ENCODE measurements at regions not wholly inside any gene's neighbourhood (a gene's known extent, or its start where the extent isn't known, plus 50 kb on each side); places are given as distances from the start of the nearest gene placed in this dataset.

DNA sequence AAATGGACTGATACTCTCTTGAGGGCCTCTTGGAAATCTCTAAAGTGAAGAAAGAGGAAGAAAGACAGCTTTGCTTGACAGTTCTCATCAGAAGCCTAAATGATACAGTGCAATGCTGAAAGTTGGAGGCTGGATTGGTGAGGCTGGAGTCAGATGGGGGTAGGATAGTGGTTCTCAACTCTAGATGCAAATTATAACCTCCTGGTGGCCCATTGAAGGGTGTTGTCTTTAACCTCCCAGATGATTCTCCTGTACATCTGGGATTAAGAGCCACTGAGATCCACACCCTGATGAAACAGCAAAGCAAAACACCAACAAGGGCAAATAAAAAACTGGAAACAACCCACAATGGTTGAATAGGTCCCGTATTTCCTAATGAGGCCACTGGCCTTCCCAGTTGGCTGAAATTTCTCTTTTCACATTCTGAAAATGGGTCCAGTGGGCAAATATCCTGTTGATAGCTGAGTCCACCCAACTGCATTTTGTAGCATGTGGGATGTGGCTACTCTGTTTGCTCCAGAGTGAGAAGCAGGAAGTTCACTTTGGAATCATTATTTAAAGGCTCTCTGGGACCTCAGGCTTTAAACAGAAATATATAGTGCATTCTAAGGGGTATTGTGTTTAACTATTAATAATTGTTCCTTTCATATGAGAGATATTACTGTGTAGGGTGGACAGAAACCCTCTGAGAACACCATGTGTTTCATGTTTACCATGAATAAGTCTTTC is 208.1 kb downstream of the SOX4 start:
- DNase-seq (ENCODE audit: low read depth in 1 of 2, low spot score in 1 of 2) = no peak

DNA sequence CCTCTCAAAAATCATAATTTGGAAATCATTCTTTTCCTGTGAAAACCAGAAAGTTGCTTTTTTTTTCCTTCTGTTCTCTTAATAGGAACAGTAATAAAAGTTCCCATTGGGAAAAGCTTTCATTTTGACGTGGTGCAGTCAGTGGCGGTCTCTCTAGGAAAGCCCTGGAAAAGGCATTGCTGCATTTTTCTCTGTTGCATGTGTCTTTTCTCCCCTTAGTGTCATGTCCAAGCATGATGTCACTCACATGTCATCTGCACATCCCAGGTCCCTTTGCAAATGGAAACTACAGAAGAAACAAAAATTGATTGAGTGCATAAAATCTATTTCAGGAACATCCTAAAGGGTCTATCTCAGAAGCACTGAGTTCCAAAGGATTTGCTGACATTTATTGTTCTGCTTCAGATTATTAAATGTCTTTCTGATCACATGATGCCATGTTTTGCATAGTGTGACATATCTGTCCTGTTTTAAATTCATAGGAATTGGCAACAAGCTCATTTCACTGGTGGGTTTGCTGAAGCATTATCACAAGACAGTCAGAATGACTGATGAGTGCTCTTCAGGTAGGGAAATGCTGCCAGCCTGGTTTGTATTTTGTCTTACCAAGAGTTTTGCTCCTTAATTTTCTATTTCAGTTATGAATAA is 208.7 kb downstream of the SOX4 start:
- no peak overlapping the region for H3K4me3 ChIP-seq (replicated peaks; ENCODE audit: insufficient read depth, low read length)
- TF ChIP-seq GABPA (IDR thresholded peaks at IDR 0.05; ENCODE audit: low read depth) (no peak), SPI1 (IDR thresholded peaks at IDR 0.05; ENCODE audit: borderline replicate concordance, low read depth) (no peak), POLR2AphosphoS5 (IDR thresholded peaks at IDR 0.05; ENCODE audit: low read depth) (no peak)
- TF ChIP-seq, protein P1, sequence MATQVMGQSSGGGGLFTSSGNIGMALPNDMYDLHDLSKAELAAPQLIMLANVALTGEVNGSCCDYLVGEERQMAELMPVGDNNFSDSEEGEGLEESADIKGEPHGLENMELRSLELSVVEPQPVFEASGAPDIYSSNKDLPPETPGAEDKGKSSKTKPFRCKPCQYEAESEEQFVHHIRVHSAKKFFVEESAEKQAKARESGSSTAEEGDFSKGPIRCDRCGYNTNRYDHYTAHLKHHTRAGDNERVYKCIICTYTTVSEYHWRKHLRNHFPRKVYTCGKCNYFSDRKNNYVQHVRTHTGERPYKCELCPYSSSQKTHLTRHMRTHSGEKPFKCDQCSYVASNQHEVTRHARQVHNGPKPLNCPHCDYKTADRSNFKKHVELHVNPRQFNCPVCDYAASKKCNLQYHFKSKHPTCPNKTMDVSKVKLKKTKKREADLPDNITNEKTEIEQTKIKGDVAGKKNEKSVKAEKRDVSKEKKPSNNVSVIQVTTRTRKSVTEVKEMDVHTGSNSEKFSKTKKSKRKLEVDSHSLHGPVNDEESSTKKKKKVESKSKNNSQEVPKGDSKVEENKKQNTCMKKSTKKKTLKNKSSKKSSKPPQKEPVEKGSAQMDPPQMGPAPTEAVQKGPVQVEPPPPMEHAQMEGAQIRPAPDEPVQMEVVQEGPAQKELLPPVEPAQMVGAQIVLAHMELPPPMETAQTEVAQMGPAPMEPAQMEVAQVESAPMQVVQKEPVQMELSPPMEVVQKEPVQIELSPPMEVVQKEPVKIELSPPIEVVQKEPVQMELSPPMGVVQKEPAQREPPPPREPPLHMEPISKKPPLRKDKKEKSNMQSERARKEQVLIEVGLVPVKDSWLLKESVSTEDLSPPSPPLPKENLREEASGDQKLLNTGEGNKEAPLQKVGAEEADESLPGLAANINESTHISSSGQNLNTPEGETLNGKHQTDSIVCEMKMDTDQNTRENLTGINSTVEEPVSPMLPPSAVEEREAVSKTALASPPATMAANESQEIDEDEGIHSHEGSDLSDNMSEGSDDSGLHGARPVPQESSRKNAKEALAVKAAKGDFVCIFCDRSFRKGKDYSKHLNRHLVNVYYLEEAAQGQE (IDR thresholded peaks at IDR 0.05; ENCODE audit: insufficient replicate concordance, low read depth) = no peak
- TF ChIP-seq, protein P2, sequence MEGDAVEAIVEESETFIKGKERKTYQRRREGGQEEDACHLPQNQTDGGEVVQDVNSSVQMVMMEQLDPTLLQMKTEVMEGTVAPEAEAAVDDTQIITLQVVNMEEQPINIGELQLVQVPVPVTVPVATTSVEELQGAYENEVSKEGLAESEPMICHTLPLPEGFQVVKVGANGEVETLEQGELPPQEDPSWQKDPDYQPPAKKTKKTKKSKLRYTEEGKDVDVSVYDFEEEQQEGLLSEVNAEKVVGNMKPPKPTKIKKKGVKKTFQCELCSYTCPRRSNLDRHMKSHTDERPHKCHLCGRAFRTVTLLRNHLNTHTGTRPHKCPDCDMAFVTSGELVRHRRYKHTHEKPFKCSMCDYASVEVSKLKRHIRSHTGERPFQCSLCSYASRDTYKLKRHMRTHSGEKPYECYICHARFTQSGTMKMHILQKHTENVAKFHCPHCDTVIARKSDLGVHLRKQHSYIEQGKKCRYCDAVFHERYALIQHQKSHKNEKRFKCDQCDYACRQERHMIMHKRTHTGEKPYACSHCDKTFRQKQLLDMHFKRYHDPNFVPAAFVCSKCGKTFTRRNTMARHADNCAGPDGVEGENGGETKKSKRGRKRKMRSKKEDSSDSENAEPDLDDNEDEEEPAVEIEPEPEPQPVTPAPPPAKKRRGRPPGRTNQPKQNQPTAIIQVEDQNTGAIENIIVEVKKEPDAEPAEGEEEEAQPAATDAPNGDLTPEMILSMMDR (IDR thresholded peaks at IDR 0.05; ENCODE audit: insufficient read depth, low read length) = no peak
- no peak for DNase-seq (ENCODE audit: low read depth in 1 of 2, low spot score in 1 of 2)
- H3K27ac ChIP-seq (replicated peaks) = no peak overlapping the region
- no peaks in the 10 kb centered on the region for H3K27me3 ChIP-seq (ENCODE audit: insufficient read depth, poor library complexity, severe bottlenecking)

More for the DNA sequence above, 208.1 kb downstream of the SOX4 start:
- Histone ChIP-seq H3K27ac (replicated peaks) (no peak overlapping the region), H3K4me3 (replicated peaks; ENCODE audit: insufficient read depth, low read length) (no peak overlapping the region), H3K27me3 (ENCODE audit: insufficient read depth, poor library complexity, severe bottlenecking) (no peaks in the 10 kb centered on the region)
- no peak for TF ChIP-seq GABPA (IDR thresholded peaks at IDR 0.05; ENCODE audit: low read depth)
- TF ChIP-seq SPI1 (IDR thresholded peaks at IDR 0.05; ENCODE audit: borderline replicate concordance, low read depth) = no peak
- no peak for TF ChIP-seq POLR2AphosphoS5 (IDR thresholded peaks at IDR 0.05; ENCODE audit: low read depth)
- TF ChIP-seq, protein P1 (IDR thresholded peaks at IDR 0.05; ENCODE audit: insufficient replicate concordance, low read depth) = no peak
- TF ChIP-seq, protein P2 (IDR thresholded peaks at IDR 0.05; ENCODE audit: insufficient read depth, low read length) = no peak

DNA sequence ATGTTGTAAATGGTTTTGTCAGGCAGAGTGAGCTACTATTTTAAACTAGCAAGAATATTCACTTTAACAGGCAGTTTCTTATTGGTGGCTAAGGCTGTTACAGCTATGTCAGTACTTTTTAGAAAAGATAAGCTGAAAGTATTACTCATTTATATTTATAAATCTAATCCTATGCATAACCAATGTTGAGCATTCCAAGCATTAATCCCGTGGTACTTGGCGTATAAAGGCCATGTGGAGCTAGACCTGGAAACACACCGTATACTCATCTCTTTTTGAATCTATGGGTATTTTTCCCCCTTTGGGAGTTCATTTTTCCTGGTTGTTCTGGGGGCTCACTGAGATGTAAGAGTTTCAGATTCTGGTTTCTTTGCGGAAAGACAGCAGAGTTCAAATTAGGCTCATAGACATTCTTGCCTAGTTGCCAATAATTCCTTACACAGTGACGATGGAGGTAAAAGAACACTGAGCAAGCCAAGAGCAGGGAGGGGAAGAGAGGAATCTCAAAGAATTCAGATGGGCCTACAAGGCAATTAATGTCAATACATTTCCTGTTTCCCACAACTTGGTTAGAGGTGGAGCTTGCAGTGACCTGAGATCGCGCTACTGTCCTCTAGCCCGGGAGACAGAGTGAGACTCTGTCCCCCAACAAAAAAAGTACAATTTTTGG is 211.5 kb downstream of the SOX4 start:
- TF ChIP-seq GABPA (IDR thresholded peaks at IDR 0.05; ENCODE audit: low read depth) (no peak), SPI1 (IDR thresholded peaks at IDR 0.05; ENCODE audit: borderline replicate concordance, low read depth) (no peak), POLR2AphosphoS5 (IDR thresholded peaks at IDR 0.05; ENCODE audit: low read depth) (no peak)
- TF ChIP-seq, protein P1 (IDR thresholded peaks at IDR 0.05; ENCODE audit: insufficient replicate concordance, low read depth) = no peak
- TF ChIP-seq, protein P2 (IDR thresholded peaks at IDR 0.05; ENCODE audit: insufficient read depth, low read length) = no peak
- Histone ChIP-seq H3K4me3 (replicated peaks; ENCODE audit: insufficient read depth, low read length) (no peak overlapping the region), H3K27ac (replicated peaks) (no peak overlapping the region), H3K27me3 (ENCODE audit: insufficient read depth, poor library complexity, severe bottlenecking) (no peaks in the 10 kb centered on the region)
- DNase-seq (ENCODE audit: low read depth in 1 of 2, low spot score in 1 of 2) = no peak
